HG02840 (cell line): ENCODE measurements at regions not wholly inside any gene's neighbourhood (a gene's known extent, or its start where the extent isn't known, plus 50 kb on each side); places are given as distances from the start of the nearest gene placed in this dataset.
"Not testable (repeated sequence)": the region's sequence is repeated elsewhere in the genome, so short reads cannot be mapped to it uniquely, and the experiment has no call there.

Source experiments
- ATAC-seq: cut with Tn5 transposase; IDR thresholded peaks from one replicate; pipeline ENCODE4 v1.9.1; 2021; ENCODE audit warnings: mild to moderate bottlenecking, moderate library complexity, moderate number of reproducible peaks; ENCODE audit not compliant: unreplicated experiment, low FRiP score

DNA sequence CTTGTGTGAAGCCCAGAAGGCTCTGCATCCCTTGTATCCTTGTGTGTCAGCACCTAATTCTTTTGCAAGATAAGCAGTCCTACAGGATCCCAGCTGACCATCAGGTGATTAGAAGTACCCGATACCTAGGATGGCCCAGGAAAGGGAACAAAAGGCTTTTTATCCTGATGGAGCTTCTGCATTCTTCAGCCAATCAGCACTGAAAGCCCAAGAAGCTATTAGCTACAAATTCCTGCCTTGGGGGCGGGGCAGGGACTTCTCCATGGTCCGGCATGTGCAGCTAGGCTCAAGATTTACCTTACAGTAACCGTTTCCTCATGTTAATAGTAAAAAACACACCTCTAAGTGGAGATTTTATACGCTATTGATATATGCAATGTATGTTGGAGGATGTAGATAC, 264.6 kb upstream of the THUMPD2 start:
- no peak for ATAC-seq

GRCh38 chr2:40043191-40043590, 264.1 kb upstream of the THUMPD2 start:
- ATAC-seq: no peak

DNA sequence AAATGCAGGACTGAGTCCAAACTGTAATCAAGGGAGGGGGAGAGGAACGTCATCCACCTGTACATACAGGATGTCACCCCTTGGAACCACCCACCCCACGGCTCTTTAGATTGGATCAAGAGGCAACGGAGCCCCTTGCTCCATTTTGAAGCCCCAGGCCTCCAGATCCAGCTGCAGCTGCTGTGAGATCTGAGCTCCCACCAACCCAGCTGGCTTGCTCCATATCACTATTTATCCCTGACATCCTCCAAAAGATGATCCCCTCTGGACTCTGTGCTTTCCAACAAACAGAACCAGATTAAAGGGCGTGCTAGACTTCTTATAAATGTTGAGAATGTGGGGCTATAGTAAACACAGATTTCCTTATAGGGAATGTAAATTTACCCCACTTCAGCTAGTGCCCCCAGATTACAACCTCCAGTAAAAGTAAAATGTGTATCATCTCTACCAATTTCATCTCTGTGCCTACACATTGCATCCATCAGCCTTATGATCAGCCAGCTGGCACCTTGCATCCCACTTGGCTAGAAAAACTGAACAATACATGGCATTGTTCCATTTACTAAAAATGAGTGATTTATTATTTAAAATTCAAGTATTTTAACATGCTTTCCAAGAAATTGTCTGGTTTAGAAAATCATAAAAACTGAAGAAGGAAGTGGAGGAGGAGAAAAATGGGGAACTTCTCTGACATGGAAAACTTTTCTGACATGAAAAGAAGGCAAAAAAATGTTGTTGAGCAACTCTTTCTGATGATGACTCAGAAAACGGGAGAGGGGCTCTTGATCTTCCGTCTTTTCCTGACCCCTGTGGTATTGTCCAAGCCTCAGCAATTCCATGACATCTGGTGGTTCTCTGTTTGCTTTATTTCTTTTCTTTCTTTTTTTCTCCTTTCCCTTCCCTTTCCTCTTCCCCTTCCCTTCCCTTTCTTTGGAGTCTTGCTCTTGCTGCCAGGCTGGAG, 262.6 kb upstream of the THUMPD2 start:
- ATAC-seq: no peak

DNA sequence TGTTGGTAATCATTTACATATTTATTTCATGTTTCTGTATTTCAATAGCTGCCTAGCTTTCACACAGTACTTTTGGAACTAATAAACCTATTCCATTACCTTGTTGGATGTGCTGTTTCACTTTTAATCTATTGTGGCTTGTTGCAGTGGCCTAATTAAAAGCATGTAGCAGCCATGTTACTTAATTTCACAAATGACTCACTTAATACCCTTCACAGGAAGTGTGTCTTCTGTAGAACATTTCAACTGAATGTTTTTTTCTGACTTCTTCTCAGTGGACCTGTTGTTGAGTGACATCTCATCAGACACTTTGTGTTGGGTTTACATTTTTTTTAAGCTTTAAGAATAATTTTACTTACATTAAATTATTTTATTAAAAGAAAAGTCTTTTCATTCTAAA, 260.5 kb upstream of the THUMPD2 start:
- ATAC-seq: no peak

GRCh38 chr2:40038646-40039045, 259.6 kb upstream of the THUMPD2 start:
- ATAC-seq: no peak

- ATAC-seq: no peak
Measured at GRCh38 chr2:40037303-40037702, 258.2 kb upstream of the THUMPD2 start.

DNA sequence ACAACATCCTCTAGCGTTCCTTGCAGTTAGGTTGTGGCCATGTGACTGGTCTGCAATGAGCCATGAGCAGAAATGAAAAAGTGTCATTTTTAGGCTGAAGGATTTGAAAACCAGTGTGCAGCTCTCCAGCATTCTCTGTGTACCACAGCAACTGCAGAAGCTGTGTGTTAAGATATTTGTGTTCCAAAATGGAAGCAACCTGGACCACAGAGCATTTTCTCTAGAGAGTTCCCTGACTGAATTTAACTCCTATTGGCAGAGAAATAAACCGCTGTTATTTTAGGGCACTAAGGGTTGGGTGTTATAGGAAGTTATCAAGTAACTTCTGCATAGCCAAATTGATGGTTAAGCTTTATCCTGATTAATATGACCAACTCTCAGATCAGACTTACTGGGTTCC, 257.2 kb upstream of the THUMPD2 start:
- ATAC-seq: no peak

DNA sequence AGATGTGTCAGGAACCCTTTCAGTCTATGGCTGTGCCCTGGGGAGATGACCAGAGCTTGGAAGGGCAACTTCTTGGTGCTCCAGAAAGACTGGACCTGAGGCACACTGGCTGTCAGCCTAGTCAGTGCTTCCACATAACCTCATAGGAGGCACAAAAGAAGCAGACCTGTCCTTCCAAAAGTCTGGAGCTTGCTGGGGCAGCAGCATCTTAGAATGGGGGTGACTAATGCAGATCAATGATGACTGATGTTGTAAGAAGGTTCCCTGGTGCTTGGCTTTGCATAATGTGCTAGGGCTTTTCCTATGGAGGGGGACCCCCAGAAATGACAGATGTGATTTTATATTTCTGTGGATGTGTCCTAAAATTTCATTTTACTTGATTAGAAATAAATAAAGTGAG, 255.7 kb upstream of the THUMPD2 start:
- ATAC-seq: no peak

DNA sequence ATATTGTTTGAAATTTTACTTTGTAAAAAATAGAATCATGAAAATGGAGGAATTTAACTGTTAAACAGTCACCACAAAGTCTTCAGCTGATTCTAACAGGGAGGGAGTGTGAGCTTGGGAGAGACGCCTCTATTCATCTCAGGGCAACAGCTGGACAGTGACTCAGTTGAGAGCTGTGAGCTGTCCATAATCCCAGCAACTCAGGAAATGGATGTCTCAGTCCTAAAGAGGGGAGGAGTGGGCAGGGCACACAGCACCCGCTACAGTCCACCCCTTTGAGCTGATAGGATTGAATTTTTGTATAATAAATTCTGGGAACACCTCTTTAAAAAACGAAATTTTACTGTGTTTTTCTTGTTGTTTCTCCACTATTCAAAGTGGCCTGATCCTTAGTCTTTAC, 255.1 kb upstream of the THUMPD2 start:
- ATAC-seq: no peak

GRCh38 chr2:40033781-40034180, 254.7 kb upstream of the THUMPD2 start:
- ATAC-seq: no peak

DNA sequence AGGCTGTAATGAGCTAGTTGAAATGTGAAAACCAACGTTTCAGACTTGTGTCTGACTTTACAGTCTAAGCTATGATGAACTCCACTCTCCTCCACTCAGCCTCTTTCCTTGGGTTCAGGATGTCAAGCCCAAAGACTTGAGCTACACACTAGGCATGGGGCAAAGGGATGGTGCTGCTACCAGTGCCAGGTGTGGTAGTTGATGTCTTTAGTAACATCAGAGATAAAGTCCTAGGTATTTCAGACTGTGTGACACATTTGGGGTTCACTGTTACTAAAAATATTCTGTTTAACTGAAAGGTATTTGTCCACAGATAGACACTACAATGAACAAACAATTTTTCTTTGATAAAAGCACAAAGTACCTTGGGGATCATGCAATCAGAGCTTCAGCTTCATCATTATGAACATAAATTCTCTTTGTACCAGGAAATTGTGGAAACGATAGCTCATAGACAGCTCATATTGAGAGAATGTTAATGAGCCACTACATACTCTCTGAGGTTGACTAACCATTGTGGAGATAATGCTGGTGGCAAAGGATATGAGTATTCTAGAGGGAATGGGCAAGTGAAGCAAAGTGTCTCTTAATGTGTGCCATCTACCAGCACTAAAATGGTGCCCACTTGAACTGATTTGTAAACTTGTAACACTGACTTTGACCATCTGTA, 253.7 kb upstream of the THUMPD2 start:
- ATAC-seq: no peak

- no peak for ATAC-seq
Measured at GRCh38 chr2:40030456-40030975, 251.5 kb upstream of the THUMPD2 start.

- ATAC-seq: no peak
Measured at GRCh38 chr2:40028792-40029488, 249.9 kb upstream of the THUMPD2 start.

DNA sequence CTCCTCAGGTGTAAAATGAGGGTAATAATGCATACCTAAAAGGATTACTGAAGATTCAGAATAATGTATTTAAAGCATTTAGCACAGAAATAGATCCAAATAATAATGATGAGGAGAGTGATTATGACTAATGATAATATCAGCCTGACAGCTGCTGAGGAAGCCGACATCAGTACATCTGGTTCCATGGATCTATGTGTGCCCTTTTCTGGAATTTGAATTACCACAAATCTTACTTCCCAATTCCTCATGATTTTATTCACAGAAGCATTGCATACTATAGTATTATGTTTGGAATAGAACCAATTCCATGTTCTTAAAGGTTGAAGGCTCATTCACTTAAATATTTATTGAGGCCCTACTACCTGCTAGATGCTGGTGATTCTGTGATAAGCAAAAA, 248.9 kb upstream of the THUMPD2 start:
- no peak for ATAC-seq

DNA sequence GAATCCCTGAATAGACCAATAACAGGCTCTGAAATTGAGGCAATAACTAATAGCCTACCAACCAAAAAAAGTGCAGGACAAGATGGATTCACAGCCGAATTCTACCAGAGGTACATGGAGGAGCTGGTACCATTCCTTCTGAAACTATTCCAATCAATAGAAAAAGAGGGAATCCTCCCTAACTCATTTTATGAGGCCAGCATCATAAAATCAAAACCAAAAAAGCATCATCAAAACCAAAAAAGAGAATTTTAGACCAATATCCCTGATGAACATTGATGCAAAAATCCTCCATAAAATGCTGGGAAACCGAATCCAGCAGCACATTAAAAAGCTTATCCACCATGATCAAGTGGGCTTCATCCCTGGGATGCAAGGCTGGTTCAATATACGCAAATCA, 246.2 kb upstream of the THUMPD2 start:
- ATAC-seq: not testable (repeated sequence)

DNA sequence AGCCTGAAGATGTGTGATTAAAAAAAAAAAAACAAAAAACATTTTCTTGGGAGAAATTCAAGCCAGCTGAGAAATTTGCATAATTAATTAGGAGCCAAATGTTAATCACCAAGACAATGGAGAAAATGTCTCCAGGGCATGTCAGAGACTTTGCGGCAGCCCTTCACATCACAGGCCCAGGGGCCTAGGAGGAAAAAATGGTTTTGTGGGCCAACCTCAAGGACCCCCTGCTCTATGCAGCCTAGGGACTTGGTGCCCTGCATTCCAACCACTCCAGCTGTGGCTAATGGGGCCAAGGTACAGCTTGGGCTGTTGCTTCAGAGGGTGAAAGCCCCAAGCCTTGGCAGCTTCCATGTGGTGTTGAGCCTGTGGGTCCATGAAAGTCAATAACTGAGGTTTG, 241.9 kb upstream of the THUMPD2 start:
- ATAC-seq: no peak

DNA sequence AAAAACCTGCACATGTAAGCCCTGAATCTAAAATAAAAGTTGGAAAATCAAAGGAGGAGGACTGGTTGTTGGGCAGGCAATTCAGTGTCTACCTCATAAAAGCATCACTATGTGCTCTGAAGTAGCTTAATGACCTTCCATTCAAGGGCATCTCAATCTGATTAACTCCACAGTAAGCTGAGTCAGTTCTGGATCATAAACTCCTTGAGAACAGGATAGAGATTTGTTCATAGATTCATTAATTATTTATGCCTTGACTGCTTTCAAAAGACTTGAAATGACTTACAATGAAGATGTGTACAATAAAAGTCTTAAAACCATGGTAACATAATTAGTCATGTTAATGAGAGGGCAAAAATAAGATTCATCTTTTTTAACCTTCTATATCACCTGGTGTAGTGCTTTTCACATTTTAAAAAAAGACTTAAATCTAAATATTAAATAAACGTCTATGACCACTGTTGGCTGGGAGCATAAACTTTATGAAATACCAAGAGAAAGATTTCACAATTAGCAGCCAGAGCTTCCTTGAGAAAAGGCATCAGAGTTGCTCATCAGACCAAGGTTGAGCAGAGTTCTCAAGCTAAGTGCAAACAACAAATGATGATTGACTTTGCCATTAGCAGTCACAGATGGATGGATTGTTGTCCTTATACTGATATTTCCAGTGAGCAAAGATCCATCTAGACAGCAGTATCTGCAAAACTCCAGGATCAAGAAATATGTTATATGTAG, 237.3 kb upstream of the THUMPD2 start:
- ATAC-seq: no peak

GRCh38 chr2:40013962-40014361, 234.9 kb upstream of the THUMPD2 start:
- not testable (repeated sequence) for ATAC-seq

DNA sequence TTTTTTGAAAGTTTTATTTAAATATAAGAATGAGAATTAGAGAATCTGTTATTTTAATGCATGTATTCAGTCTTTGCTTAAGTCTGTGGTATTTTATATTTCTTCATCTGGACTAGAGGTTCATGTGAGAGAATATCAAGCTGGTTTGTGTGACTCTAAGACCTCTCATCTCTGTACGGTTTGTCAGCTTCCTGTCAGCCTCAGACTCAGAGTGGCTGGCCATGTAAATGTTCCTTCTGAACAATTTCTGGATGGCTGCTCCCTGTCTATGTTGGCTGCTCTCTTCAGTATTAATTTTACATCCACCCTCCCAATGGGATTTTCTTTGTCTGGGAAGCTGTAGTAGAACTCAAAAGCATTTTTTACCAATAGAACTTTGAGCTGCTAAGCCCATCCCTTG, 225.3 kb upstream of the THUMPD2 start:
- no peak for ATAC-seq

DNA sequence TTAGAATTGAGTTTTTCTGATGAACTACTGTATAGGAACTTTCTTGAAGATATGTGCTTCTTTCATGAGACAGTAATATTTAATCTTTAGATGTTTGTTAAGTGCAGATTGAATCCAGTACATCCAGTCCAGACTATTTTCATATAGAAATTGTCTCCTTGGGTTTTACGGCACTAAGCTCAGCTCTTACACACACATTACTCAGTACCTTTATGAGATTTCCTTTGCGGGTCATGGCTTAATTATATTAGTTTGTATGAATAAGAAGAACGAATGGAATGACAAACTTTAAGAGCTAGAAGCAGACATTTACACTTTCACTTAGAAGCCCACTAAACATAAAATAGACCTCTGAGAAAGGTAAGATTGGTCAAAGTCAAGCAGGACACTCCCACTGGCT, 223.3 kb upstream of the THUMPD2 start:
- ATAC-seq: no peak
